ENCODE measurements at regions not wholly inside any gene's neighbourhood (a gene's known extent, or its start where the extent isn't known, plus 50 kb on each side); places are given as distances from the start of the nearest gene placed in this dataset.

DNA sequence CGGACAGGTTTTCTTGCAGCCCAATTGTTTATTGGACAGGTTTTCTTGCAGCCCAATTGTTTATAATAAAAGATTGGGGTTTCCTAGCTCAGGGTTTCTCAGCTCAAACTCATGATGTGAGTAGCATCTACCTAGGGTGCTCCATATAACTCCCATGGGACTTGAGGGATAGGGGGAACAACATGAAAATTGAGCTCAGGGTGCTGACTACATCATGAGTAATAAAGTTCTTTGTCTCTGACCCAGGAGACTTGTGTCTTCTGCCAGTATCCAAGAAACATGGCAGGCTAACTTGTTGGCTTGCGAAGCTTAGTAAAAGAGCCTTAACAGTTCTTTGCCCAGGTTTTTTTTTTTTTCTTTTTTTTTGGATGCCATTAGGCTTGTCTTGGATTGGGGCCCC lies 59.2 kb upstream of the MYCBP2 start:
- TF ChIP-seq, protein P1, sequence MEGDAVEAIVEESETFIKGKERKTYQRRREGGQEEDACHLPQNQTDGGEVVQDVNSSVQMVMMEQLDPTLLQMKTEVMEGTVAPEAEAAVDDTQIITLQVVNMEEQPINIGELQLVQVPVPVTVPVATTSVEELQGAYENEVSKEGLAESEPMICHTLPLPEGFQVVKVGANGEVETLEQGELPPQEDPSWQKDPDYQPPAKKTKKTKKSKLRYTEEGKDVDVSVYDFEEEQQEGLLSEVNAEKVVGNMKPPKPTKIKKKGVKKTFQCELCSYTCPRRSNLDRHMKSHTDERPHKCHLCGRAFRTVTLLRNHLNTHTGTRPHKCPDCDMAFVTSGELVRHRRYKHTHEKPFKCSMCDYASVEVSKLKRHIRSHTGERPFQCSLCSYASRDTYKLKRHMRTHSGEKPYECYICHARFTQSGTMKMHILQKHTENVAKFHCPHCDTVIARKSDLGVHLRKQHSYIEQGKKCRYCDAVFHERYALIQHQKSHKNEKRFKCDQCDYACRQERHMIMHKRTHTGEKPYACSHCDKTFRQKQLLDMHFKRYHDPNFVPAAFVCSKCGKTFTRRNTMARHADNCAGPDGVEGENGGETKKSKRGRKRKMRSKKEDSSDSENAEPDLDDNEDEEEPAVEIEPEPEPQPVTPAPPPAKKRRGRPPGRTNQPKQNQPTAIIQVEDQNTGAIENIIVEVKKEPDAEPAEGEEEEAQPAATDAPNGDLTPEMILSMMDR (conservative IDR thresholded peaks at IDR 0.05 in 1 of 2, IDR thresholded peaks at IDR 0.05 in 1 of 2; ENCODE audit: low read depth in 1 of 2, low read length in 2 of 2), result no peak
- TF ChIP-seq EZH2 (IDR thresholded peaks at IDR 0.05; ENCODE audit: low read length, missing control alignments), result no peak
